ENCODE measurements at regions not wholly inside any gene's neighbourhood (a gene's known extent, or its start where the extent isn't known, plus 50 kb on each side); places are given as distances from the start of the nearest gene placed in this dataset.

- no peak for TF ChIP-seq ZNF274 (IDR thresholded peaks at IDR 0.05; ENCODE audit: low read depth, low read length)
- no peak for TF ChIP-seq SUZ12 (IDR thresholded peaks at IDR 0.05; ENCODE audit: extremely low read depth, insufficient read depth, insufficient read length)
- TF ChIP-seq YY1 (IDR thresholded peaks at IDR 0.05; ENCODE audit: insufficient read depth, insufficient read length) = no peak
Measured at GRCh38 chr10:9579110-9579705, 1438.5 kb upstream of the CELF2 start.
